ENCODE measurements at regions not wholly inside any gene's neighbourhood (a gene's known extent, or its start where the extent isn't known, plus 50 kb on each side); places are given as distances from the start of the nearest gene placed in this dataset.

GRCh38 chr4:23006756-23007155 is 314.0 kb downstream of the GBA3 start:
- H3K4me3 ChIP-seq = no peak overlapping the region
- DNase-seq (ENCODE audit: low spot score) = no peak
- intact Hi-C loops (cut with DNase I) = no loop called here
- no peak overlapping the region for H3K27ac ChIP-seq
- TF ChIP-seq CTCF (IDR thresholded peaks at IDR 0.05) = no peak
- no peak for TF ChIP-seq POLR2AphosphoS5 (IDR thresholded peaks at IDR 0.05)
- no peak for TF ChIP-seq POLR2A (IDR thresholded peaks at IDR 0.05)
- H3K27me3 ChIP-seq (replicated peaks; ENCODE audit: insufficient read depth) = no peaks in the 10 kb centered on the region
- H3K9me3 ChIP-seq = no peaks in the 10 kb centered on the region
- no peaks in the 10 kb centered on the region for H3K36me3 ChIP-seq
- H3K4me1 ChIP-seq (replicated peaks) = no peaks in the 10 kb centered on the region

GRCh38 chr4:23005691-23006090 is 313.0 kb downstream of the GBA3 start:
- DNase-seq (ENCODE audit: low spot score) = no peak
- intact Hi-C loops (cut with DNase I) = no loop called here
- H3K27ac ChIP-seq = no peak overlapping the region
- H3K27me3 ChIP-seq (replicated peaks; ENCODE audit: insufficient read depth) = no peaks in the 10 kb centered on the region
- no peaks in the 10 kb centered on the region for H3K9me3 ChIP-seq
- TF ChIP-seq POLR2AphosphoS5 (IDR thresholded peaks at IDR 0.05) = no peak
- no peak for TF ChIP-seq CTCF (IDR thresholded peaks at IDR 0.05)
- TF ChIP-seq POLR2A (IDR thresholded peaks at IDR 0.05) = no peak
- H3K36me3 ChIP-seq = no peaks in the 10 kb centered on the region
- H3K4me3 ChIP-seq = no peak overlapping the region
- H3K4me1 ChIP-seq (replicated peaks) = no peaks in the 10 kb centered on the region
- WGBS = 90% methylated on average over 1 of the region's 1 CpG

GRCh38 chr4:23001478-23001877 is 308.7 kb downstream of the GBA3 start:
- Histone ChIP-seq H3K9me3 (no peaks in the 10 kb centered on the region), H3K27me3 (replicated peaks; ENCODE audit: insufficient read depth) (no peaks in the 10 kb centered on the region), H3K27ac (no peak overlapping the region), H3K36me3 (no peaks in the 10 kb centered on the region), H3K4me1 (replicated peaks) (no peaks in the 10 kb centered on the region), H3K4me3 (no peak overlapping the region)
- DNase-seq (ENCODE audit: low spot score) = no peak
- TF ChIP-seq POLR2A (IDR thresholded peaks at IDR 0.05) (no peak), CTCF (IDR thresholded peaks at IDR 0.05) (no peak), POLR2AphosphoS5 (IDR thresholded peaks at IDR 0.05) (no peak)
- intact Hi-C loops (cut with DNase I) = no loop called here
- 53% methylated on average over 2 of the region's 2 CpGs for WGBS

DNA sequence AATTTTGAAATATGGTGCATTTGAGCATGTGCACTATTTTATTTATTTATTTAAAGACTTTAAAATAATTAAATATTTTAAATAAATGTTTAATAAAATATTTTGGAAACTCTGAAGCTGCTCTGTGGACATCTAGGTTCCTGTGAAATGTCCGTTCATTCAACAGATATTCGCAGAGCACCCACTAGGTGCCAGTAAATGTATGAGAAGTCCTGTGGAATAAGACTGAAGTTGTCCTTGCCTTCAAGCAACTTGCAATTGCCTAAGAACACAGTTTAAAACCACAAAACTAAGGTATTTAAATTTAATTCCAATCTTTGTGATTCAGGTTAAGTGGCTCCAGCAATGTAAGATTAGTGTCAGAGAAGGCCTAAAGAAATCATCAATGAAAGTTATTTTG is 306.7 kb downstream of the GBA3 start:
- intact Hi-C loops (cut with DNase I) = no loop called here
- Histone ChIP-seq H3K4me3 (no peak overlapping the region), H3K9me3 (no peaks in the 10 kb centered on the region), H3K4me1 (replicated peaks) (no peaks in the 10 kb centered on the region), H3K27ac (no peak overlapping the region), H3K27me3 (replicated peaks; ENCODE audit: insufficient read depth) (no peaks in the 10 kb centered on the region), H3K36me3 (no peaks in the 10 kb centered on the region)
- no peak for TF ChIP-seq POLR2A (IDR thresholded peaks at IDR 0.05)
- TF ChIP-seq CTCF (IDR thresholded peaks at IDR 0.05) = no peak
- no peak for TF ChIP-seq POLR2AphosphoS5 (IDR thresholded peaks at IDR 0.05)
- 83% methylated on average over 2 of the region's 2 CpGs for WGBS
- no peak for DNase-seq (ENCODE audit: low spot score)

DNA sequence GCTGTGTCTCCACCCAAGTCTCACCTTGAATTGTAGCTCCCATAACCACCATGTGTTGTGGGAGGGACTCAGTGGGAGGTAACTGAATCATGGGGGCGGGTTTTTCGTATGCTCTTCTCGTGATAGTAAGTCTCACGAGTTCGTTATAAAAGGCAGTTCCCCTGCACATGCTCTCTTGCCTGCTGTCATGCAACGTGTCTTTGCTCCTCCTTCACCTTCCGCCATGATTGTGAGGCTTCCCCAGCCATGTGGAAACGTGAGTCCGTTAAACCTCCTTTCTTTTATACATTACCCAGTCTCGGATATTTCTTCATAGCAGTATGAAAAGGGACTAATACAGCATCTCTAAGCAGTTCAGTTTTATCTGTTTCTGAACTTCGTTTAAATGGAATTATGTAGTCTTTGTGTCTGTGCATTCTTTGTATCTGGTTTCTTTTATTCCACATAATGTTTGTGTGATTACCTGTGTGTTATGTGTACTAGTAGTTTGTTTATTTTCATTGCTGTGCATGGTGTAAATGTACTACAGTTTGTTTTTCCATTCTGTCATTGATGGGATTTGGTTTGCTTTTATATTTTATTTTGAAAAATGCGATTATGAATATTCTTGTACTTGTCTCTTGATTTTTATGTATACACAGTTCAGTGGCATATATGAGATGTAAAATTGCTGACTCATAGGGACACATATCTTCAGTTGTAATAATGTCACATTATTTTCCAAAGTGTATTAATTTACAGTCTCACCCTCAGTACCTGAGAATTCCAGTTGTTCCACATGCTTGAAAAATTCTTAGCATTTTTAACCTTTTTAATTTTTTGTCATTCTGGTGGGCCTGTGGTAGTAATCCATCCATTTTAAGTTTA is 304.9 kb downstream of the GBA3 start:
- Histone ChIP-seq H3K27me3 (replicated peaks; ENCODE audit: insufficient read depth) (no peaks in the 10 kb centered on the region), H3K4me3 (no peak overlapping the region), H3K4me1 (replicated peaks) (no peaks in the 10 kb centered on the region), H3K27ac (no peak overlapping the region), H3K9me3 (no peaks in the 10 kb centered on the region), H3K36me3 (no peaks in the 10 kb centered on the region)
- DNase-seq (ENCODE audit: low spot score) = no peak
- WGBS = 88% methylated on average over 12 of the region's 12 CpGs
- intact Hi-C loops (cut with DNase I) = no loop called here
- no peak for TF ChIP-seq CTCF (IDR thresholded peaks at IDR 0.05)
- no peak for TF ChIP-seq POLR2A (IDR thresholded peaks at IDR 0.05)
- TF ChIP-seq POLR2AphosphoS5 (IDR thresholded peaks at IDR 0.05) = no peak

All from prostate gland (tissue), 2 donors.